Kidney (tissue), 13 donors: ENCODE measurements at regions not wholly inside any gene's neighbourhood (a gene's known extent, or its start where the extent isn't known, plus 50 kb on each side); places are given as distances from the start of the nearest gene placed in this dataset.
A peak's percentile ranks its signal among the peaks of the same experiment; 100 is the strongest.

ENCODE experiments used
- DNase-seq, 5 donors: peaks; one replicate each; pipeline ENCODE4 v3.0.0-alpha.2; 2013 to 2020
- FAIRE-seq: peaks from 2 replicates; lab custom pipeline; 2012; peaks lifted over from hg19 to GRCh38; lab: Jason Lieb, UNC
- H3K27ac ChIP-seq, 2 donors: one replicate each; pipeline ENCODE4 v1.7.0; 2013; ENCODE audit warnings: low read depth in 2 of 2, low read length in 2 of 2, inconsistent platforms in 1 of 2
- H3K27me3 ChIP-seq: one replicate; pipeline ENCODE4 v1.7.1; 2013; ENCODE audit warnings: low read length, inconsistent platforms; ENCODE audit not compliant: control insufficient read depth, insufficient read depth
- H3K36me3 ChIP-seq, 3 donors: one replicate each; pipeline versions ENCODE4 v1.7.0 to v1.7.1; 2013; ENCODE audit warnings: low read length in 3 of 3, control low read depth in 1 of 3, inconsistent platforms in 1 of 3; ENCODE audit not compliant: insufficient read depth in 3 of 3, control insufficient read depth in 2 of 3
- H3K4me1 ChIP-seq, 3 donors: one replicate each; pipeline versions ENCODE4 v1.7.0 to v1.7.1; 2013; ENCODE audit warnings: low read length in 3 of 3, inconsistent platforms in 1 of 3, low read depth in 1 of 3; ENCODE audit not compliant: control insufficient read depth in 2 of 3, insufficient read depth in 2 of 3
- H3K4me3 ChIP-seq, 3 donors: one replicate each; pipeline versions ENCODE4 v1.7.0 to v1.8.1; 2013; ENCODE audit warnings: low read length in 3 of 3, control low read depth in 1 of 3, inconsistent platforms in 1 of 3
- H3K9ac ChIP-seq, 3 donors: one replicate each; pipeline versions ENCODE4 v1.7.0 to v1.7.1; 2013; ENCODE audit warnings: low read length in 3 of 3, control low read depth in 1 of 3, inconsistent platforms in 1 of 3
- H3K9me3 ChIP-seq, 3 donors: one replicate each; pipeline versions ENCODE4 v1.7.0 to v1.7.1; 2013; ENCODE audit warnings: low read length in 3 of 3, control low read depth in 1 of 3, inconsistent platforms in 1 of 3; ENCODE audit not compliant: control insufficient read depth in 2 of 3, insufficient read depth in 1 of 3
- CTCF ChIP-seq: IDR thresholded peaks from 3 replicates; pipeline ENCODE4 v1.5.1; 2012; ENCODE audit warnings: mild to moderate bottlenecking, moderate library complexity, borderline replicate concordance; ENCODE audit not compliant: insufficient read depth; ENCODE audit errors: extremely low read depth
- intact Hi-C: fragments of 100-400 bp; cut with DNase I; formaldehyde crosslinking; loops from one replicate; pipeline ENCODE4 v1.11.1; 2022
- donor health status: control.
- donor health status: control.
- donor health status: control.
- donor health status: control.
- donor health status: control.
- donor health status: DM: yes; HTN: yes; CAD: no.
- donor health status: Normal renal cell carcinoma (clear cell type).

DNA sequence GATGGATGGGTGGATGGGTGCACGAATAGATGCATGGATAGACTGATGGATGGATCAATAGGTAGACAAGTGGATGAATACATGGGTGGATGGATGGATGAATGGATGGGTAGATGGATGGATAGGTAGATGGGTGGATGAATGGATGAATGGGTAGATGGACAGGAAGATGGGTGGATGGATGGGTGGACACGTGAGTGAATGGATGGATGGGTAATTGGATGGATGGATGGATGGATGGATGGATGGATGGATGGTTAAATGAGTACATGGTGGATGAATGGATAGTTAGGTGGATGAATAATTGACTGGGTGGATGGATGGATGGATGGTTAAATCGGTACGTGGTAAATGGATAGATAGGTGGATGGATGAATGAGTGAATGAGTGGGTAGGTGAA, 89.7 kb upstream of the ZNF469 start:
- no peak for FAIRE-seq
- TF ChIP-seq CTCF, result no peak
- Histone ChIP-seq H3K9me3 (peaks cover 0 to 8% (median 0%) of the 10 kb centered on the region in 3 donors), H3K36me3 (no peaks in the 10 kb centered on the region), H3K27ac (no peak overlapping the region), H3K27me3 (no peaks in the 10 kb centered on the region), H3K4me3 (no peak overlapping the region), H3K4me1 (no peaks in the 10 kb centered on the region), H3K9ac (no peak overlapping the region)
- intact Hi-C loops, result no loop called here
- DNase-seq, result no peak

DNA sequence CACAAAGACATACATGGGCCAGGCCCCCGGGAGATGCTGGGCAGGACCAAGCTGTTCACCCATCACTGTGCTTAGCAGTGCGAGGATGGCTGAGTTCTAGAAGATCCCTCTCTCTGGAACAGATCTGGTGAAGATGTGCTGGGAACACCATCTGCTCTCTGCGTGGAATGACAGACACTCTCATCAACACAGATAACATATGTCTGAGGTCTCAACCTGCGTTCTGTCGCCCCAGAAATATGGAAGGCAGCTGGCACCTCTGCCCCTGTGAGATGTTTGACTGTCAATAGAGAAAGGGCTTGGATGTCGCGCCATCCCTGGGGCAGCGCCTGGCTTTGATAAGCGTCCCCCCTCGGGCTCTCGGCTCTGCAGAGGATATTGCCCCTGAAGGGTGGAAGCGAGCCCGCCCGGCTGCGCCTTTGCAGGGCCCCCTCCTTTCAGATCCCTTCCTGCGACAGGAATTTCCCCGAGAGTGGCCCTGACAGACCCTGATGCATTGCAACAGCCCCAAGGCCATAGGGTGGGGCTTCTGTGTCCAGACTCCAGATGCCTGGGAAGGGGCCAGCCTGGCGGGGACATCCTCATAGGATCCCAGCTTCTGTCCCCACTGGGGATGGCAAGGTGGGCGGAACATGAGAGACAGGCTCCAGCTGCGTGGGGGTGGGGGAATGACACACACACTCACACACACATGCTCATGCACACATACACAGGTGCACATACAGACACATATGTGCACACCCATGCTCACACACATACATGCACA, 86.9 kb upstream of the ZNF469 start:
- TF ChIP-seq CTCF, result no peak
- peak in 1 of 5 donors; percentile 65 for DNase-seq
- H3K9ac ChIP-seq, result no peak overlapping the region

DNA sequence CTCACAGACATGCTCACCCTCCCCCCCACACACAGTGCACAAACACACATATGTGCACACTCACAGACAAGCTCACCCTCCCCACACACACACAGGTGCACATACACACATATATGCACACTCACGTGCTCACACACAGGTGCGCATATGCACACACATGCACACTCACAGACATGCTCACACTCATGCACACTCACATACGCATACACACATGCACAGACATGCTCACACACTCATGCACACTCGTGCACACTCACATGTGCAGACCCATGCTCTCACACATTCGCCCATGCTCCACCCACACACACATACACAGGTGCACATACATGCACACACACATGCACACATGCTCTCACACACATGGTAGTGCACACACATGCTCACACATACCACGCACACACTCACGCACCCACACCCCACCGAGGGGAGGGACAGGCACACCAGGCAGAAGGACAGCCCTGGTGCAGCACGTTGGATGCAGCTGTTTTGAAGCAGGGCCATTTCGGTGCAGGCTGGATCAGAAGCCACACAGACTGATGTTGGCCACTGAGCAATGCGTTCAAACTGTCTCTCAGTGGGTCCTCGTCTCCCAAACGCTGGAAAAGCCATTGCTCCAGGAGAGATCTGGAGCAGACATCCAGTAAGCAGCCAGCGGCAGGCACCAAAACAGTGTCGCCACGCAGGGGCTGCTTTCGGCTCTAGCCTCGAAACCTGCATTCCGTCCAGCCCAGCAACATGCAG, 86.2 kb upstream of the ZNF469 start:
- FAIRE-seq (no peak), DNase-seq (peak in 1 of 5 donors; percentile 48)
- H3K4me1 ChIP-seq, result no peaks in the 10 kb centered on the region
- no peaks in the 10 kb centered on the region for H3K36me3 ChIP-seq
- H3K27ac ChIP-seq, result no peak overlapping the region
- peak overlapping the region in 1 of 3 donors; percentile 6 for H3K4me3 ChIP-seq
- no peak overlapping the region for H3K9ac ChIP-seq
- no peak for TF ChIP-seq CTCF
- no peaks in the 10 kb centered on the region for H3K27me3 ChIP-seq
- intact Hi-C loops, result no loop called here
- no peaks in the 10 kb centered on the region for H3K9me3 ChIP-seq

More for the DNA sequence above, 86.9 kb upstream of the ZNF469 start:
- intact Hi-C loops, result no loop called here
- H3K27me3 ChIP-seq, result no peaks in the 10 kb centered on the region
- H3K4me3 ChIP-seq, result no peak overlapping the region
- FAIRE-seq, result no peak
- H3K27ac ChIP-seq, result no peak overlapping the region
- no peaks in the 10 kb centered on the region for H3K36me3 ChIP-seq
- H3K4me1 ChIP-seq, result no peaks in the 10 kb centered on the region
- no peaks in the 10 kb centered on the region for H3K9me3 ChIP-seq
